GM19099 (cell line): ENCODE measurements at regions not wholly inside any gene's neighbourhood (a gene's known extent, or its start where the extent isn't known, plus 50 kb on each side); places are given as distances from the start of the nearest gene placed in this dataset.

Experiments used
- POLR2A ChIP-seq: IDR thresholded peaks from 3 replicates; pipeline ENCODE4 v1.6.1; 2011; ENCODE audit warnings: low read depth; ENCODE audit not compliant: insufficient read length; ENCODE audit errors: extremely low read depth

DNA sequence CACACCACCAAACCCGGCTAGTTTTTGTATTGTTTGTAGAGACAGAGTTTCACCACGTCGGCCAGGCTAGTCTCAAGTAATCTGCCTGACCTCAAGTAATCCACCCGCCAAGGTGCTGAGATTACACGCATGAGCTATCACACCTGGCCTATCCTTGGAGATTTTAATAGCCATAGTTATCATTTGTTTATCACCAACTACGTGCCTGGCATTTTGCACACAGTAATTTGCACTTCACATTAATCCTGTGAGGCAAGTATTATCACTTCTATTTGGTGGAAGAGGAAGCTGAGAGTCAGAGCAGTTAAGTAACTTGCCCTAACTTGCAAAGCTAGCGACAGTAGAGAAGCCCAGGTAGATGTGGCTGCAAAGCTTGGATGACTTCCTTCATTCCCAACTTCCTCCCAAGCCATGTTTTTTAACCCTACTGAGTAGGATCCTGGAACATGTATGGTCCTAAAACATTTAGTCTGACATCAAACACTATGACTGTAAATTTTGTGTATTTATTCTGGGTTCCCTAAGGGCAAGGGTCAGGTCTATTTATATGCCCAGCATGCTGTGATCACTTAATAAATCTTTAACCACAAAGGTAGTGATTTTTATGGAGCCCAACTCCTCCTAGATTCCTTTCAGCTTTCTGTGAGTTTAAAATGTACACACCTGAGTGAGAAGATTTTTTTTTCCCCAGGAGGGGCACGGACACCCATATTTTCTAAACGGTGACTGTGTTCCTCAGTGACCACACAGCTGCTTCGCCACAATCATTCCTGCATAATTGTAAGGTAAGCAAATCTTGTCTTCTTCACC is 100.2 kb upstream of the RAI14 start:
- TF ChIP-seq POLR2A: no peak

DNA sequence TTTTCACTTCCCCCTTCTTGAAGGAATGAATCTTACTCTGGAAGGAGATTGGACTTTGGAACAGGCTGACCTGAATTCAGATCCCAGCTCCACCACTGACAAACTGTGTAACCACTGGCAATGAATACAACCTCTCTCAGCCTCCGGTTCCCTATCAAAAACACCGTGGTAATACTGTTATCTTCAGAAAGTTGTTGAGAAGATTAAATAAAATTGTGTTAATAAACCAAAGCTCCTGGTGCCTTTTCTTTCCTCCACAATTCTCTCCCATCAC is 99.7 kb upstream of the RAI14 start:
- no peak for TF ChIP-seq POLR2A

DNA sequence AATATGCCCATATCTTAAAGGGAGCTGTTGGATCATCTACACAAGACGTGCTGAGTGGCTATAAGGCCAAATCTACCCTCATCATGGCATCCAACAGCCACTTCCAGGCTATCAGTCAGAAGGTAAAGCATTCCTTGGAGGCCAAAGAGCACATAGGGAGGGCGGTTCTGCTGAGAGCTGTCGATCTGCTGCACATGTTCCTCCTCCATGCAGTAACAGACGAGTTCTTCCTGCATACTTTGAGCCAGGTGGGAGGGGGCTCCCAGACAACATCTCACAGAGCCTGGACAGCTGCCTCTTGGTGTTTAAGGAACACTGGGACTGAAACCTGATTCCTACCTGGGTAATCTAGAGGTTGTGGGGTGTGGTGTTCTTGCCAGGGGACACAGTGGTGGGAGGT is 93.3 kb upstream of the RAI14 start:
- TF ChIP-seq POLR2A: no peak

DNA sequence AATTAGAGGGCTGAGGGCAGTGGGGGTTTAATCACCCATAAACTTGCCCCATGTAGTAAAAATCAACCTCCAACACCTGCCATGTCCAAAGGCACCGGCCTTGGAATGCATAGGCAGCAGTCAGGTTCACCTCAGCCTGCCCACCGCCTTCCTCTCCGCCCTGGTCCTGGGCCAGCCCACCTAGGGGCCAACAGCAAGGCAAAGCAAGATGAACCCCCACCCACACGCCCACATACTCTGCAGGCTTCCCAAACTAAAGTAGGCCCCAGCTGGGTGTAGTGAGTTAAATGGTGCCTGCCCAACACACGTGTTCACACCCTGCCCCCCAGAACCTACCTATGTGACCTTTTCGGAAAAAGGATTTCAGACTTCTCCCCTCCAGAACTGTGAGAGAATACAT is 92.9 kb upstream of the RAI14 start:
- no peak for TF ChIP-seq POLR2A

DNA sequence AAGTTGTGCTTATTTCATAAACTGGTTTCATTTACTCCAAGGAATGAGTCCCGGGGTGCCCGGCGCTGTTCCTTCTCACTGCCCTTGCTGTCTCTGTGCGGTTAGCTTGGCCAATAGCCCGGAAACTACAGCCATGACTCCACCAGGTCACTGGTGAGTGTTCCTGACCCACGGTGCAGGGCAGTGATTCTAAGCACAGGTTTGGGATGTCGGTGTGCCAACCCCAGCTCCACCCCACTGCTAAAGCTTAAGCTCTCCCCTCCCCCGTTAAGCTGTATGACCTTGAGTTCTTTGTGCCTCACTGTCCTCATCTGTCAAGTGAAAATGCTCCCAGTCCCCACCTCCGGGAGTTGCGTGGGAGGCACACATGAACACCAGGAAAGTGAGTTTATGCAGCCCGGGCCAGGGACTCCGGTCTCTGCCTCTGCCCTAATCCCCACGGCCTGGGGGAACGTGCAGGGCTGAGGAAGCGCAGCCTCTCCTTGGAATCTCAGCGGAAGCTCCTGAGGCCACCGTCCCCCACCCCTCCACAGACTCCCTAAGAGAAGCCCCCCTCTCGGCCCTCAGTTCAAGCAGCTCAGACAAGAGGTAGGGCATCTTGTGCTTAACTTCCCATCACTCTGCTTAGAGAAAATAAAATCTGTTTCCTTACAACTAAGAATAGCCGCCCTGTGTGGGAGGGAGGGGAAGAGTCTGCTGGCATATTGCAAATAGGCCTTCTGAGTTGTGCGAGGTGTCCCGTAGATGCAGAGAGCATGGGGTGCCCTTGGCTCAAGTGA is 92.0 kb upstream of the RAI14 start:
- TF ChIP-seq POLR2A: no peak

DNA sequence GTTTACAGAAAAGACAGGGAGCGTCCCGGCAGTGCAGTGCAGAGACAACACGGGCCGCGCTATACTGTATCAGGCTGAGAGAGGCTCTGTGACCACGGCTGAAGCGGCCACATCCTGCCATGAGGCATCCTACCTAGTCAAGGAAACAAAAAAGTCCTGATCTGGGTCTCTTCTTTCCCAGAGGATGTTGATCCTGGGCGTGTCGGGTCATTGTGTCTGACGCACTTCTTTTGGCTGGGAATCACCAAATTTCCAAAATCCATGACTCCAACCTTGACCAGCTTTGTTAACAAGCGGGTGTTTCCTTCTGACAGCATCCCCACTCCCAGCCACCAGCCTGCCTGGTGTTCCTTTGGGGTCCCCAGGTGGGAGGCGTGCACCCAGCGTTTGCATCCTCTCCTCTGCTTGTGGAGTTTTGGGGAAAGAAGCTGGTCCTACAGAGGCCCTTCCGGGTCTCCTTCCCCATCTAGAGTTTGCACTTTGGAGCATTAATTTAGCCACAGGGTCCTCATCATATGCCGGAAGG is 91.4 kb upstream of the RAI14 start:
- no peak for TF ChIP-seq POLR2A

DNA sequence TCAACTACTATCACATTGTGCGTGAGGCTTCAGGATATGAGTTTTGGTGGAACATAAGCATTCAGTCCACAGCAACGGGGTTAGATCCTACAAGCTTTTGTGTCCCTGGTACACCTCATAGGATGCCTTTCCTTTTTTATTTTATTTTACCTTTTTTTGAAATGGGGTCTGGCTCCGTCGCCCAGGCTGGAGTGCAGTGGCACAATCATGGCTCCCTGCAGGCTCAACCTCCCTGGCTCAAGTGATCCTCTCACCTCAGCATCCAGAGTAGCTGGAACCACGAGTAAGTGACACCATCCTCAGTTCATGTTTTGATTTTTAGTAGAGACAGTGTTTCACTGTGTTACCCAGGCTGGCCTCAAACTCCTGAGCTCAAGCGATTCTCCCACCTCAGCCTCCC is 86.0 kb upstream of the RAI14 start:
- TF ChIP-seq POLR2A: no peak

DNA sequence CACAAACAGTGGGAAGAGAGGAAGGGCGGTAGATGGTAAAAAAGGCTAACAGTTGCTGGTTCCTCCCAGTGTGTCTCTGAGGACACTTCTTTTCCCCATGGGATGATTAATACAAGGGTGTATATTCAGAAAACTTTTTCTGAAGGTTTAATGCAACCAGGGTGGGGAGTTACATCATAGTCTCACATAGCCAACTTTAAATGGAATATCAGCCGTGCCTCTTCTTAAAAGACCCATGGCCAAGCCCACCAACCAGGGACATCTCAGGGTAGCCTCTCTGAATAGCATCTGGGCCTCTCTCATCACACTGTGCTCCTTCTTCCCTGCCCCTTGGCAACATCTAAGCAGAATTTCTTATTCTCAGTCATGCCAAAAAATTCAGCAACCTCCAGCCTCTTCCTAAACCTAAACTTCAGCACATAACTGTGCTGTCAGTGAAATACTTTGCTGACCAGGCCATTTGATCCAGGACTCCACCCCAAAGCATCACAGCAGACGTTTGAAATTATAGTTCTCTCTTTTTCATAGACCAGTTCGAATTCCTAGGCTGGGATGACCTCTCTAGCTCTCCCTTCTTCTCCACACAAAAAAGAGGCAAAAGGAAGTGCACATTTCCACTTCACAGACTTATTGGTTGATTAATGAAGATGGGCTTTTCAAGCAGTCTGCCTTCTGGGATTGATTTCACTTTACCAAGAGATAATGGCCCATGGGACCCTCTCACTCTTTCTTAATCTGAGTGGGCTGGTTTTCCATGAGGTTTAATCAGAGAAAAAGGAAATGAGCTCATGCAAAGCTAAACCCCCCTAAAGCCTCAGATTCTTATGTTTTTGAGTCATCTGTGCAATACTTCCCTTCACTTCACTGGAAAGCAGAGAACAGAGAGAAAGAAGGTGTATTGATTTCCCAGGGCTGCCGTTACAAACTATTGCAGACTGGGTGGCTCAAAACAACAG is 85.1 kb upstream of the RAI14 start:
- TF ChIP-seq POLR2A: no peak

DNA sequence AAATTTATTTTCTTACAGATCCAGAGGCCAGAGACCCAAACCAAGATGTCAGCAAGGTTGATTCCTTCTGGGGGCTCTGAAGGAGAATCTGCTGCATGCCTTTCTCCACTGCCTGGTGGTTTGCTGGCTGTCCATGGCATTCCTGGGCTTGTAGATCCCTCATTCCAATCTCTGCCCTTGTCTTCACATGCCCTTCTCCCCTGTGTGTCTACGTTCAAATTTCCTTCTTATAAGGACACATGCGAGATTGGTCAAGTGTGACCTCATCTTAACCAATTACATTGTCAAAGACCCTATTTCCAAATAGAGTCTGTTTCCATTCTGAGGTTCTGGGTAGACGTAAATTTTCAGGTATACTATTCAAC is 84.5 kb upstream of the RAI14 start:
- TF ChIP-seq POLR2A: no peak

DNA sequence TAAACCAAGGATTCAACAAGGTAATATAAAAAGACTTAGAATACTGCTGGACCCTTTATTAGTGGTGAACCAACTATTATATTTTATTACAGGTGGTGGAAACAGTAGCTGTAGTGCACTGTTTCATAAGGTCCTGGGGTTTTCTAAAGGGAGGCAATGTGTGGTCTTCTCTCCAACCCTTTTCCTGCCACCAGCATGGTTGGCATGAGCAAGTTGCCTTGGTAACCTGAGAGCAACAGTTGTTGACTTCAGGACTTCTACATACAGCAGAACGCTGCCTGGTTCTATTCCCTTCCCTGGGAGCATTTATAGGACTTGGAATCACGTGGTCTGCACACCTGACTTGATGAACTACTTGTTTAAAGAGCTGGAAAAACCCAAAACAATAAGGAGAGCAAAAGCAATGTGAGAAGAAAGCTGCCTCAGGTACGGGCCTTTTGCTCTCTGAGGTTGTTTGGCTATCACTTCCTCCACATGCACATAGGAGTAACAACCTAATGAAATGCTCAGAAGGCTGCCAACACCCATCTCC is 81.1 kb upstream of the RAI14 start:
- TF ChIP-seq POLR2A: no peak

DNA sequence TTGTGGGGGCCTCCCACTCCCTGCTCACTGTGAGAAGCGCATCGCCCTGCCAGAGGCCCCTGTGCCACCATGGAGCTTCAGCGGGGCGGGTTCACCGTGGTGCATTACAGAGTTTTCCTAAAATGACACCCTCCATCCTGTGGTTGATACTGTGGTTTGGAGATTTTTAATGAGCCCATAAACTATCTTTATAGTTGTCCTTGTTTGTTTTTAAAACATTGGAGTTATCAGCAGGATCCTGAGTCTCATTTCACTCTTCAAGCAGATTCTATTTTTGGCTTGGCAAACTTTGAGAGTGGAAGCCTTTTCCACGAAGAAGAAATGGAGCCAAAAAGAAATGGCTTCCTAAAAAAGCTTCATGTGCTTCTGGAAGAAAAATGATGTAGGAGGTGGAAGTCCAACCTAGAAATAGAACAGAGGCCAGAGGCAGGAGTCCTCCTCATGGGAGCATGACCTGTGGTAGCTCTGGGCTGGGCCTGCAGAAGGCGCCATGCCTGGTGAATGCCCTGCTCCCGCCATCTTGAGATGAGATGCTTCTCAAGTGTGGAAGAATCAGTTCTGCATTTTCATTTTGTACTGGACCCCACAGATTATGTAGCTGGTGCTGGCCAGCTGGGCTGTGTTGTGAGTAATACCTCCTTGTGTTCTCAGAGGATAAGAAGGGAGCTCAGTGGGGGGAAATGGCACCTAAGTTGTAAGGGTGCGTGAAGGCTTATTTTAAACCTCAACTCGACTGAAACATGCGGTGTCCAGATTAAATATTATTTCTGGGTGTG is 79.0 kb upstream of the RAI14 start:
- TF ChIP-seq POLR2A: no peak

DNA sequence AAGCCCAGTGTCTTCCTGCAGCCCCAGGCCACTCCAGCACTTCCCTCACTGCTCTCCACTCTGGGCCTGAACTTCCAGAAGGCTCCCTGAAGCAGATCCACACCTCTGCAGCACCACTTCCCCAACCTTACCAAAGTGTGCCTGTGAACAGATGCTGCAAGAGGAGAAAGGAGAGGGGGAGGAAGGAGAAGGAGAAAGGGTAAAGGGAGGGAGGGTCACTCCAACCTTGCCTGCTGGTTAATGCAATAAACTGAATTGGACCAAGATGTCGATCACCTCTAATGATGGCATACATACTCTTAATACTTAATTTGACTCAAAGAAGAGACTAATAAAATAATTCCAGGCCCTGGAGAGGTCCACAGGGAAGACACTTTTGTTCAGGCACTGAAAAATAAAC is 77.2 kb upstream of the RAI14 start:
- no peak for TF ChIP-seq POLR2A

DNA sequence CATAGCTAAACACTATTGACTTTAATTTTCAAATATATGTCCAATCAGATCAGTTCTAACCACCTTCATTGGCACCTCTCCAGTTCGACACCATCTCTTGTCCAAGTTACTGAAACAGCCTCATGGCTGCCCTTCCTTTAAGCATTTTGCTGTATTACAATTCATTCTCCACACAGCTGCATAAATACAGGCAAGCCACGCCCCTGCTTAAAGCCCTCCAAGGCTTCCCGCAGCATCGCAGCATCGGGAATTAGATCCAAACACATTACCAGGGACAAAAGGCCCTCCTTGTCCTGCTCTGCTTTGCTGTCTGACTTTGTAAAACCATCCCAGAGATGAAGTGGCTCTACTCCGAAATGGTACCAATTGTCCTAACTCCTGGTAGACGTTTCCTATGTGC is 75.1 kb upstream of the RAI14 start:
- TF ChIP-seq POLR2A: no peak

DNA sequence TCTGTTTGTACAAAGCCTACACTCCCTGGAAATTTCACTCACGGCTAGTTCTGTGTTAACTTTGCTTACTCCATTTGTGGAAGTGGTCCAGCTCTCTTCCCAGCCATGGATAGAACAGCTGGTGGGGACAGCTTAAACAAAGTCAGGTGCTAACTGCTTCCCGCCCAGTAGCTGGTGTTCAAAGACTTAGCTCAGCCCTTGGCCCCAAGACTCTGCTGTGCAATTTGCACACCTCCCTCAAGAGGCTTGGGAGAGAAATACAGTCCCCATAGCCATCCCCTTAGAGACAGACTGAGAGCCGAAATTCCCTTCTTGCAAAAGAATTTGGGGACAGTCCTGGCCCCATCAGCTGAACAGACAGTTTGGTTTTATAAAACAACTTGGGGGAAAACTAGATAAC is 73.8 kb upstream of the RAI14 start:
- TF ChIP-seq POLR2A: no peak
